GM12878 (cell line): ENCODE measurements at regions not wholly inside any gene's neighbourhood (a gene's known extent, or its start where the extent isn't known, plus 50 kb on each side); places are given as distances from the start of the nearest gene placed in this dataset.

Experiments
- ATAC-seq: fragments of 200-7000 bp; cut with Tn5 transposase; 3 replicates; pipeline ENCODE4 v1.9.1; 2020; ENCODE audit warnings: mild to moderate bottlenecking, moderate library complexity
- BruUV-seq: library from RNA; stranded (reverse); fragments of 400-500 nt; replicated peaks from 2 replicates; lab custom pipeline; 2021; lab: Mats Ljungman, UMichigan
- CTCF ChIA-PET: fragments of 300-600 bp; sonication (Branson Sonifier 250); formaldehyde crosslinking; extraction: SDS; loops from one replicate; lab custom pipeline; 2021; ENCODE audit warnings: inconsistent platforms; lab: Yijun Ruan, JAX
- POLR2A ChIA-PET: fragments of 350-600 bp; formaldehyde crosslinking; extraction: SDS; loops from one replicate; lab custom pipeline; 2021; ENCODE audit warnings: inconsistent platforms; lab: Charles Lee
- RAD21 ChIA-PET: fragments of 300-600 bp; sonication (Branson Sonifier 250); formaldehyde crosslinking; loops from one replicate; lab custom pipeline; 2023; ENCODE audit warnings: antibody characterized with exemption; ENCODE audit not compliant: unreplicated experiment; lab: Charles Lee
- SMC1A ChIA-PET: fragments of 300-600 bp; sonication (Branson Sonifier 250); formaldehyde crosslinking; loops from one replicate; lab custom pipeline; 2023; ENCODE audit not compliant: unreplicated experiment, uncharacterized antibody; lab: Charles Lee
- DNase-seq: peaks from one replicate; pipeline ENCODE4 v3.0.0-alpha.2; 2011; ENCODE audit warnings: low read depth, low spot score
- FAIRE-seq: peaks from 3 replicates; lab custom pipeline; 2011; peaks lifted over from hg19 to GRCh38; lab: Jason Lieb, UNC
- H2AFZ ChIP-seq: 2 replicates; pipeline ENCODE4 v1.6.0; 2011; ENCODE audit warnings: low read depth, low read length, control low read depth; ENCODE audit not compliant: control insufficient read depth
- H3K27ac ChIP-seq: 2 replicates; pipeline ENCODE4 v1.5.1; 2011; ENCODE audit warnings: control low read depth; ENCODE audit not compliant: control insufficient read depth, insufficient read depth
- H3K27me3 ChIP-seq, 2 experiments: replicated peaks in 1 of 2; 2 replicates each; pipeline versions ENCODE4 v1.6.0 to v1.6.1; 2011; ENCODE audit warnings: low read length in 1 of 2; ENCODE audit not compliant: control insufficient read depth in 2 of 2, insufficient read depth in 2 of 2
- H3K36me3 ChIP-seq, 2 experiments: 2 replicates each; pipeline ENCODE4 v1.5.1; 2011; ENCODE audit warnings: low read length in 1 of 2; ENCODE audit not compliant: control insufficient read depth in 2 of 2, insufficient read depth in 2 of 2
- H3K4me1 ChIP-seq: 2 replicates; pipeline ENCODE4 v1.6.1; 2011; ENCODE audit warnings: mild to moderate bottlenecking, low read length, moderate library complexity, mixed read lengths; ENCODE audit not compliant: control insufficient read depth, insufficient read depth
- H3K4me2 ChIP-seq: 2 replicates; pipeline ENCODE4 v1.6.0; 2011; ENCODE audit warnings: control low read depth; ENCODE audit not compliant: control insufficient read depth, insufficient read depth
- H3K4me3 ChIP-seq: fragments of 200-600 bp; sonication (generic); 2 replicates; pipeline ENCODE4 v1.5.1; 2016
- H3K79me2 ChIP-seq: 2 replicates; pipeline ENCODE4 v1.6.0; 2011; ENCODE audit warnings: low read length; ENCODE audit not compliant: control insufficient read depth, insufficient read depth
- H3K9ac ChIP-seq: 2 replicates; pipeline ENCODE4 v1.8.0; 2011; ENCODE audit warnings: low read length, control low read depth, mixed read lengths; ENCODE audit not compliant: control insufficient read depth, insufficient read depth
- H3K9me3 ChIP-seq: replicated peaks from 3 replicates; pipeline ENCODE4 v1.5.1; 2011; ENCODE audit warnings: mild to moderate bottlenecking, low read length; ENCODE audit not compliant: control insufficient read depth, insufficient read depth
- H4K20me1 ChIP-seq: 2 replicates; pipeline ENCODE4 v1.6.0; 2011; ENCODE audit not compliant: control insufficient read depth, insufficient read depth
- ASH2L ChIP-seq: fragments of 300-600, 200-600 bp; sonication (generic); IDR thresholded peaks from 2 replicates; pipeline ENCODE4 v1.6.1; 2017; ENCODE audit warnings: low read depth, mild to moderate bottlenecking, borderline replicate concordance
- BCLAF1 ChIP-seq: fragments of 450-650 bp; IDR thresholded peaks from 2 replicates; pipeline ENCODE4 v1.6.1; 2017; ENCODE audit warnings: antibody characterized with exemption, mild to moderate bottlenecking, moderate library complexity
- CREB1 ChIP-seq: IDR thresholded peaks from 2 replicates; pipeline ENCODE4 v1.6.1; 2012; ENCODE audit warnings: low read depth, mild to moderate bottlenecking, inconsistent platforms
- CTCF ChIP-seq, 3 experiments: IDR thresholded peaks in 2 of 3; conservative IDR thresholded peaks in 1 of 3; 2 replicates each; pipeline ENCODE4 v1.5.1; 2011; ENCODE audit warnings: low read depth in 3 of 3, low read length in 3 of 3, mild to moderate bottlenecking in 3 of 3, control low read depth in 2 of 3, moderate library complexity in 2 of 3, inconsistent platforms in 1 of 3, mixed read lengths in 1 of 3; ENCODE audit not compliant: control insufficient read depth in 2 of 3, insufficient read depth in 1 of 3; ENCODE audit errors: extremely low read depth in 1 of 3
- JUNB ChIP-seq: IDR thresholded peaks from 2 replicates; pipeline ENCODE4 v1.6.1; 2016; ENCODE audit warnings: antibody characterized with exemption, mild to moderate bottlenecking
- MYB ChIP-seq: fragments of 150-350 bp; IDR thresholded peaks from 2 replicates; pipeline ENCODE4 v1.6.1; 2014; ENCODE audit warnings: mild to moderate bottlenecking, low read depth, low read length, borderline replicate concordance
- NRF1 ChIP-seq: conservative IDR thresholded peaks from 2 replicates; pipeline ENCODE4 v1.6.1; 2011; ENCODE audit warnings: mild to moderate bottlenecking, low read depth, low read length, improper control_type of control experiment
- ZNF207 ChIP-seq: fragments of 450-650 bp; IDR thresholded peaks from 2 replicates; pipeline ENCODE4 v1.6.1; 2014; ENCODE audit warnings: antibody characterized with exemption, mild to moderate bottlenecking, borderline replicate concordance
- ZNF687 ChIP-seq: fragments of 450-650 bp; IDR thresholded peaks from 2 replicates; pipeline ENCODE4 v1.6.1; 2017; ENCODE audit warnings: mild to moderate bottlenecking, moderate library complexity
- WGBS: methylation state at CpG from one replicate; pipeline ENCODE4 v1.1.6; 2016; ENCODE audit warnings: low lambda C conversion rate; ENCODE audit not compliant: insufficient replicate concordance, insufficient coverage; ENCODE audit errors: missing lambda C conversion rate; 5-methylcytosine and 5-hydroxymethylcytosine counted together
- in situ Hi-C: fragments of 300-500 bp; cut with MboI; formaldehyde crosslinking; loops from 9 replicates; pipeline ENCODE4 v1.14.3; 2018; ENCODE audit warnings: mixed read lengths
- intact Hi-C: fragments of 100-400 bp; cut with micrococcal nuclease; formaldehyde crosslinking; loops from one replicate; pipeline ENCODE4 v1.14.2; 2022; ENCODE audit not compliant: unreplicated experiment

GRCh38 chr18:24631243-24632025, 171.0 kb downstream of the HRH4 start (continued):
- no peak for TF ChIP-seq CTCF (IDR thresholded peaks at IDR 0.05 in 2 of 3, conservative IDR thresholded peaks at IDR 0.05 in 1 of 3; ENCODE audit: control insufficient read depth in 2 of 3, extremely low read depth in 1 of 3, insufficient read depth in 1 of 3, low read depth in 3 of 3, low read length in 3 of 3)
- TF ChIP-seq JUNB, result no peak
- no peak for TF ChIP-seq ZNF207

- no TSS peak for BruUV-seq
- Histone ChIP-seq H3K9me3 (no peaks in the 10 kb centered on the region), H3K4me2 (no peak overlapping the region), H3K9ac (no peak overlapping the region), H4K20me1 (no peaks in the 10 kb centered on the region), H2AFZ (no peak overlapping the region), H3K4me3 (no peak overlapping the region), H3K27ac (no peak overlapping the region), H3K79me2 (no peaks in the 10 kb centered on the region), H3K27me3 (peaks cover 1 to 2% of the 10 kb centered on the region in 2 experiments; a peak in 2 of 4 replicates), H3K36me3 (no peaks in the 10 kb centered on the region), H3K4me1 (no peaks in the 10 kb centered on the region)
- in situ Hi-C loops (no loop called here), intact Hi-C loops (no loop called here)
- ATAC-seq (no peak), FAIRE-seq (no peak), DNase-seq (no peak)
- 7% methylated on average over 15 of the region's 15 CpGs for WGBS
- SMC1A ChIA-PET, result no interaction called here
- RAD21 ChIA-PET, result no interaction called here
- CTCF ChIA-PET, result interaction anchor here (1.1 kb wide), 1 partner anchor 20 kb away, joined by 3 read pairs; no protein-coding TSS in a partner anchor
- POLR2A ChIA-PET, result no interaction called here
- TF ChIP-seq NRF1 (no peak), MYB (no peak), ASH2L (no peak), CREB1 (no peak), BCLAF1 (no peak), ZNF687 (no peak)
Measured at GRCh38 chr18:24632158-24632988, 171.9 kb downstream of the HRH4 start.
